BJ (cell line): ENCODE measurements at regions not wholly inside any gene's neighbourhood (a gene's known extent, or its start where the extent isn't known, plus 50 kb on each side); places are given as distances from the start of the nearest gene placed in this dataset.

Experiments used
- CTCF ChIA-PET: fragments of 350-600 bp; formaldehyde crosslinking; extraction: SDS; loops from one replicate; lab custom pipeline; 2021; ENCODE audit warnings: antibody characterized with exemption, inconsistent platforms; lab: Yijun Ruan, JAX
- POLR2A ChIA-PET: fragments of 300-600 bp; sonication (Branson Sonifier 250); formaldehyde crosslinking; extraction: SDS; loops from one replicate; lab custom pipeline; 2021; ENCODE audit warnings: antibody characterized with exemption; lab: Charles Lee
- DNase-seq: peaks from one replicate; pipeline ENCODE4 v3.0.0-alpha.2; 2011; ENCODE audit warnings: low read depth
- H3K27me3 ChIP-seq: 2 replicates; pipeline ENCODE4 v1.6.0; 2011; ENCODE audit warnings: low read length; ENCODE audit not compliant: control insufficient read depth, insufficient read depth
- H3K36me3 ChIP-seq: 2 replicates; pipeline ENCODE4 v1.5.1; 2011; ENCODE audit warnings: low read length; ENCODE audit not compliant: control insufficient read depth, insufficient read depth
- H3K4me3 ChIP-seq: 2 replicates; pipeline ENCODE4 v1.5.1; 2011; ENCODE audit warnings: low read depth, mild to moderate bottlenecking, control low read depth, low read length
- TF ChIP-seq, protein P1 (sequence below): IDR thresholded peaks from 2 replicates; pipeline ENCODE4 v1.5.1; 2011; ENCODE audit warnings: low read depth, mild to moderate bottlenecking, control low read depth, inconsistent platforms, low read length, moderate library complexity; ENCODE audit not compliant: insufficient read depth

DNA sequence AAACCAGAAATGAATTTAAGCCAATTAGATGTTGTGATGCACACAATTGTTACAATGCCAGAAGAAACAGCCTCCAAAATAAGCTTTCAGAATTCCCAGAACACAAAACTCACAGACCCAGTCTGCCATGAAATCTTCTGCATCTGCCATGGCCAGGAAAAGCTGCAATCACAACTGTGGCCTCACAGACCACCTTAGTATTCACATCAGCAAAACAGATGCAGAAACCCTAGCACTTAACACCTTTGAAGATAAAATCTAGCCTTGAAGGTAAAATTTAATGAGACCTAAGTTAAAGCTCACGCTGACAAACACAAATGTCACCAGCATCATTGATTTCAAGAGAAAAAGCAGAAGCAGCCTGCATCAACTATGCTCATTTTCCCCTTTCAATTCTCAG, 566.8 kb upstream of the TMPRSS15 start:
- no peaks in the 10 kb centered on the region for H3K27me3 ChIP-seq
- ChIA-PET POLR2A (no interaction called here), CTCF (no interaction called here)
- no peak overlapping the region for H3K4me3 ChIP-seq
- no peaks in the 10 kb centered on the region for H3K36me3 ChIP-seq
- no peak for DNase-seq
- TF ChIP-seq, protein P1, sequence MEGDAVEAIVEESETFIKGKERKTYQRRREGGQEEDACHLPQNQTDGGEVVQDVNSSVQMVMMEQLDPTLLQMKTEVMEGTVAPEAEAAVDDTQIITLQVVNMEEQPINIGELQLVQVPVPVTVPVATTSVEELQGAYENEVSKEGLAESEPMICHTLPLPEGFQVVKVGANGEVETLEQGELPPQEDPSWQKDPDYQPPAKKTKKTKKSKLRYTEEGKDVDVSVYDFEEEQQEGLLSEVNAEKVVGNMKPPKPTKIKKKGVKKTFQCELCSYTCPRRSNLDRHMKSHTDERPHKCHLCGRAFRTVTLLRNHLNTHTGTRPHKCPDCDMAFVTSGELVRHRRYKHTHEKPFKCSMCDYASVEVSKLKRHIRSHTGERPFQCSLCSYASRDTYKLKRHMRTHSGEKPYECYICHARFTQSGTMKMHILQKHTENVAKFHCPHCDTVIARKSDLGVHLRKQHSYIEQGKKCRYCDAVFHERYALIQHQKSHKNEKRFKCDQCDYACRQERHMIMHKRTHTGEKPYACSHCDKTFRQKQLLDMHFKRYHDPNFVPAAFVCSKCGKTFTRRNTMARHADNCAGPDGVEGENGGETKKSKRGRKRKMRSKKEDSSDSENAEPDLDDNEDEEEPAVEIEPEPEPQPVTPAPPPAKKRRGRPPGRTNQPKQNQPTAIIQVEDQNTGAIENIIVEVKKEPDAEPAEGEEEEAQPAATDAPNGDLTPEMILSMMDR, result no peak

DNA sequence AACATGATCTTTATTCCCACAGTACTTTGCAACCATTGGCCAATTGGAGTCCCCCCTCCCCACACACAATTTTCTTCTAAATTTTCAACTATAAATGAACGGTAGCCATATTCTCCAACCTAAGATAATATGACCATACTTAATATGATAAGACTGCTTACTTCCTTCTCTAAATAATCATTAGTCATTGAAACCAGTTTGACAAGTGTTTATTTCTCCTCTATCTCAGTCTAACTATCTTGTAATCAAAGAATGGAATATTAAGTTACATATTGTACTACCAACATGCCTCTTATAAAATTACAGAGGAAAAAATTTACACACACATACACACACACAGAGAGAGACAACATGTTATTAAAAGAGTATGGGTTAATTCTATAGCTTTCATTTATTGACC, 567.4 kb upstream of the TMPRSS15 start:
- Histone ChIP-seq H3K36me3 (no peaks in the 10 kb centered on the region), H3K4me3 (no peak overlapping the region), H3K27me3 (no peaks in the 10 kb centered on the region)
- CTCF ChIA-PET, result no interaction called here
- POLR2A ChIA-PET, result no interaction called here
- DNase-seq, result no peak
- TF ChIP-seq, protein P1, result no peak

DNA sequence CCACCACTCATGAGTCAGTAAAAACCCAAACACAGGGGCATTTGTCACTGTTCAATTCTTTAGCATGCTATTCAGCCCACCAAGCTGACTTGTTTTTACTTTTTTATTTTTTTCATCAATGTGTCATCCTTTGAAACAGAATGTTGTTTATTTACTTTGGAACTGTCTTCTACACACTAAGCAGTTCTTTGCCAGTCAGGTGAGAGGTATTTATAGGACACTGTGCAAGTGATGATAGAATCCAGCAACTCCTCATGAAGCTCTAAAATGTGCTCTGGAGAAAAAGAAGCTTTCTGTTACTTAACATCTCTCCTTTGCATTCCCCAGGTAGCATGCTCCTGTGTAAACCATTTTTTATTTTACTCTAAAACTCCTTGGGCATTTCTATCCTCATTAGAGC, 582.0 kb upstream of the TMPRSS15 start:
- H3K4me3 ChIP-seq, result no peak overlapping the region
- no peaks in the 10 kb centered on the region for H3K36me3 ChIP-seq
- POLR2A ChIA-PET, result no interaction called here
- no peak for DNase-seq
- CTCF ChIA-PET, result interaction anchor here (1.0 kb wide), 1 partner anchor 8 kb away, joined by 3 read pairs; no protein-coding TSS in a partner anchor
- TF ChIP-seq, protein P1, result no peak
- no peaks in the 10 kb centered on the region for H3K27me3 ChIP-seq

DNA sequence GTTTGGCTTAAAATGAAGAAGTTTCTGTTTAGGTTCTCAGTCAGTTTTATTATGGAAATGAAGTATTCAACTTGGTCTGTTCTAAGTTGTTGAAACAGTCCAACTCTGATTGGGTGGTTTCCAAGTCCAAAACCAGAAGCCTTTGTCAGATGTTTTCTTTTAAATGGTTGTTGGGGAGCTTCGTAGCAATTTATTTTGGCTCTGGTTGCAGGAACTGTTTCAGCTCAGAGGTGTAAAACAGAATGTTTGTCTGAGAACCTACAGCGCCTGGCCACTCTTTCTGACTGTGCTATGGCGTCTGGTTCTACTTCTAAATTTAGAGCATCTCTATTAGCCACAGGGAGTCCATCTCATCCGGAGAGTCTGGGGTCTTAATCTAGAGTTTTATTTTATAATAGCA, 582.6 kb upstream of the TMPRSS15 start:
- CTCF ChIA-PET, result interaction anchor here (1.0 kb wide), 1 partner anchor 8 kb away, joined by 3 read pairs; no protein-coding TSS in a partner anchor
- POLR2A ChIA-PET, result no interaction called here
- no peaks in the 10 kb centered on the region for H3K27me3 ChIP-seq
- TF ChIP-seq, protein P1, result no peak
- no peaks in the 10 kb centered on the region for H3K36me3 ChIP-seq
- DNase-seq, result no peak
- H3K4me3 ChIP-seq, result no peak overlapping the region

DNA sequence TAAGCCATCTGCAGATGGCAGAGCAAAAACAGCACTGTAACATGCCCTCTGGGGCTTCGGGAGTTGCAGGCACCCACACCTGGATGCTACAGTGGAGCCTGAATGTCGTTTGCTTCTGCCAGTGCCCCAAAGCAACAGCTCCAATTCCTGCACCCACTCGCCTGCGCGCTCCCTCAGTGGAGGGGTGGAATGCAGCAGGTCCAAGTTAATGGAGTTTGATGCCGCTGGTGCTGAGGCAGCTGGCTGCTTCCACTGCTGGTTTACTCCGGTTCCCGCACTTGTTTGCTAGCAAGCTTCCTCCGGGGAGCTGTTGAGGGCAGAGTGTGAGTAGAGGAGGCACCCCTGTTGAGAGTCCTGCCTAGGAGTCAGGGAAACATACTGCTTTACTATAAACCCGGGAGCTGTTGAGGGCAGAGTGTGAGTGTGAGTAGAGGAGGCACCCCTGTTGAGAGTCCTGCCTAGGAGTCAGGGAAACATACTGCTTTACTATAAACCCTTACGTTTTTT, 584.0 kb upstream of the TMPRSS15 start:
- CTCF ChIA-PET, result no interaction called here

More for the DNA sequence above, 584.0 kb upstream of the TMPRSS15 start:
- no peaks in the 10 kb centered on the region for H3K36me3 ChIP-seq
- TF ChIP-seq, protein P1, result no peak
- H3K27me3 ChIP-seq, result no peaks in the 10 kb centered on the region
- POLR2A ChIA-PET, result no interaction called here
- H3K4me3 ChIP-seq, result no peak overlapping the region
- DNase-seq, result no peak
